HCT116 (cell line): ENCODE measurements at regions not wholly inside any gene's neighbourhood (a gene's known extent, or its start where the extent isn't known, plus 50 kb on each side); places are given as distances from the start of the nearest gene placed in this dataset.

Experiments used
- ATF3 ChIP-seq: IDR thresholded peaks from 2 replicates; pipeline ENCODE4 v1.6.1; 2012
- CTCF ChIP-seq, 3 experiments: fragments of 200-600 bp in 1 of 3; sonication (generic) in 1 of 3; IDR thresholded peaks in 2 of 3; conservative IDR thresholded peaks in 1 of 3; 2 replicates each; pipeline ENCODE4 v1.5.1; 2012 to 2017; ENCODE audit warnings: low read depth in 2 of 3, low read length in 2 of 3, antibody characterized with exemption in 1 of 3, borderline replicate concordance in 1 of 3, control low read depth in 1 of 3, mild to moderate bottlenecking in 1 of 3, mixed read lengths in 1 of 3, mixed run types in 1 of 3, moderate library complexity in 1 of 3; ENCODE audit not compliant: insufficient read depth in 1 of 3
- EZH2phosphoT487 ChIP-seq: fragments of 200-600 bp; IDR thresholded peaks from 2 replicates; pipeline ENCODE4 v1.6.1; 2018; ENCODE audit warnings: antibody characterized with exemption, borderline replicate concordance
- JUND ChIP-seq: IDR thresholded peaks from 2 replicates; pipeline ENCODE4 v1.6.1; 2012
- POLR2A ChIP-seq: IDR thresholded peaks from 2 replicates; pipeline ENCODE4 v1.7.0; 2011; ENCODE audit warnings: borderline replicate concordance; ENCODE audit not compliant: insufficient read depth, insufficient read length; ENCODE audit errors: extremely low read depth
- POLR2AphosphoS5 ChIP-seq: IDR thresholded peaks from 2 replicates; pipeline ENCODE4 v1.6.1; 2011; ENCODE audit warnings: mild to moderate bottlenecking, low read depth, low read length, moderate library complexity
- RAD21 ChIP-seq: IDR thresholded peaks from 2 replicates; pipeline ENCODE4 v1.6.1; 2012; ENCODE audit warnings: low read depth, mild to moderate bottlenecking
- REST ChIP-seq: IDR thresholded peaks from 2 replicates; pipeline ENCODE4 v1.6.1; 2012; ENCODE audit warnings: low read depth
- SRF ChIP-seq: IDR thresholded peaks from 2 replicates; pipeline ENCODE4 v1.6.1; 2012; ENCODE audit warnings: low read depth
- ZBTB33 ChIP-seq: IDR thresholded peaks from 2 replicates; pipeline ENCODE4 v1.6.1; 2011; ENCODE audit warnings: mild to moderate bottlenecking, low read length, moderate library complexity; ENCODE audit not compliant: insufficient replicate concordance; ENCODE audit errors: extremely low read depth
- ZFX ChIP-seq: fragments of 450-650 bp; IDR thresholded peaks from 2 replicates; pipeline ENCODE4 v1.6.1; 2017

GRCh38 chr3:106913966-106914365 lies 463.3 kb upstream of the CCDC54 start:
- TF ChIP-seq CTCF (IDR thresholded peaks at IDR 0.05 in 2 of 3, conservative IDR thresholded peaks at IDR 0.05 in 1 of 3; ENCODE audit: borderline replicate concordance in 1 of 3, insufficient read depth in 1 of 3, low read depth in 2 of 3, low read length in 2 of 3): no peak
- no peak for TF ChIP-seq POLR2A
- no peak for TF ChIP-seq ATF3
- TF ChIP-seq EZH2phosphoT487: no peak
- no peak for TF ChIP-seq JUND
- TF ChIP-seq POLR2AphosphoS5: no peak
- no peak for TF ChIP-seq ZFX
- TF ChIP-seq ZBTB33: no peak
- TF ChIP-seq RAD21: no peak
- TF ChIP-seq SRF: no peak
- no peak for TF ChIP-seq REST
